B cell (primary cell): ENCODE measurements at regions not wholly inside any gene's neighbourhood (a gene's known extent, or its start where the extent isn't known, plus 50 kb on each side); places are given as distances from the start of the nearest gene placed in this dataset.

Experiments used
- ATAC-seq: fragments of 200-7000 bp; cut with Tn5 transposase; one replicate; pipeline ENCODE4 v1.10.0; 2021; ENCODE audit warnings: low read depth, mild to moderate bottlenecking, moderate number of reproducible peaks, moderate library complexity
- CTCF ChIA-PET: fragments of 350-600 bp; sonication (Branson Sonifier 250); formaldehyde crosslinking; loops from one replicate; lab custom pipeline; 2021; ENCODE audit warnings: antibody characterized with exemption, inconsistent platforms; lab: Charles Lee
- POLR2A ChIA-PET: fragments of 350-600 bp; sonication (Branson Sonifier 250); formaldehyde crosslinking; loops from one replicate; lab custom pipeline; 2021; ENCODE audit warnings: antibody characterized with exemption; lab: Charles Lee
- DNase-seq: peaks from one replicate; pipeline ENCODE4 v3.0.0; 2013
- H2AFZ ChIP-seq: 2 replicates; pipeline ENCODE4 v1.6.1; 2012; ENCODE audit warnings: mild to moderate bottlenecking, low read depth, low read length; ENCODE audit not compliant: insufficient read depth, poor library complexity, severe bottlenecking
- H3K27ac ChIP-seq, 2 donors: 1 replicate in 1 of 2; 2 replicates in 1 of 2; pipeline ENCODE4 v1.5.1; 2012 to 2013; ENCODE audit warnings: low read length in 2 of 2, mild to moderate bottlenecking in 2 of 2, moderate library complexity in 1 of 2
- H3K27me3 ChIP-seq, 4 experiments: fragments of 200-600 bp in 1 of 4; sonication (generic) in 1 of 4; replicated peaks in 1 of 4; 1 replicate in 2 of 4; 2 replicates in 2 of 4; pipeline versions ENCODE4 v1.6.1 to v1.7.0; 2013 to 2016; ENCODE audit warnings: low read length in 3 of 4, mild to moderate bottlenecking in 2 of 4, mixed read lengths in 1 of 4, moderate library complexity in 1 of 4; ENCODE audit not compliant: insufficient read depth in 4 of 4, control insufficient read depth in 3 of 4; ENCODE audit errors: control extremely low read depth in 1 of 4
- H3K36me3 ChIP-seq, 2 experiments: replicated peaks in 1 of 2; 1 replicate in 1 of 2; 2 replicates in 1 of 2; pipeline versions ENCODE4 v1.6.1 to v1.7.1; 2013; ENCODE audit warnings: low read length in 1 of 2; ENCODE audit not compliant: insufficient read depth in 2 of 2, control insufficient read depth in 1 of 2; ENCODE audit errors: control extremely low read depth in 1 of 2, extremely low read depth in 1 of 2
- H3K4me1 ChIP-seq, 2 donors: fragments of 200-600 bp in 1 of 2; sonication (generic) in 1 of 2; 1 replicate in 1 of 2; 2 replicates in 1 of 2; pipeline versions ENCODE4 v1.5.1 to v1.6.1; 2013 to 2017; ENCODE audit warnings: low read length in 2 of 2; ENCODE audit not compliant: control insufficient read depth in 2 of 2, insufficient read depth in 2 of 2
- H3K4me2 ChIP-seq: replicated peaks from 2 replicates; pipeline ENCODE3; 2012; ENCODE audit warnings: mild to moderate bottlenecking, low read depth, low read length; ENCODE audit not compliant: poor library complexity, severe bottlenecking
- H3K4me3 ChIP-seq, 5 experiments: fragments of 200-600 bp in 1 of 5; sonication (generic) in 1 of 5; 1 replicate in 3 of 5; 2 replicates in 2 of 5; pipeline versions ENCODE4 v1.5.1 to v1.7.0; 2011 to 2016; ENCODE audit warnings: low read length in 4 of 5, mild to moderate bottlenecking in 4 of 5, low read depth in 2 of 5, control low read depth in 1 of 5, moderate library complexity in 1 of 5; ENCODE audit not compliant: insufficient read depth in 1 of 5; ENCODE audit errors: control extremely low read depth in 1 of 5, extremely low read depth in 1 of 5
- H3K79me2 ChIP-seq: fragments of 200-600 bp; sonication (generic); one replicate; pipeline ENCODE4 v1.6.0; 2016; ENCODE audit warnings: low read length; ENCODE audit not compliant: control insufficient read depth, insufficient read depth
- H3K9ac ChIP-seq: fragments of 200-600 bp; sonication (generic); 2 replicates; pipeline ENCODE4 v1.6.1; 2017; ENCODE audit warnings: mild to moderate bottlenecking, low read length, moderate library complexity
- H3K9me3 ChIP-seq, 3 donors: one replicate each; pipeline versions ENCODE4 v1.6.1 to v1.7.1; 2013; ENCODE audit warnings: low read length in 2 of 3; ENCODE audit not compliant: control insufficient read depth in 2 of 3, insufficient read depth in 1 of 3; ENCODE audit errors: control extremely low read depth in 1 of 3
- H4K20me1 ChIP-seq: 2 replicates; pipeline ENCODE4 v1.6.0; 2012; ENCODE audit warnings: mild to moderate bottlenecking, low read length; ENCODE audit not compliant: insufficient read depth, control insufficient read depth, poor library complexity, severe bottlenecking
- H3K27ac Mint-ChIP-seq: one replicate; pipeline ENCODE4 v1.8.0; 2021; ENCODE audit warnings: mixed read lengths
- H3K27me3 Mint-ChIP-seq: one replicate; pipeline ENCODE4 v1.8.0; 2021; ENCODE audit warnings: mixed read lengths
- H3K4me1 Mint-ChIP-seq: one replicate; pipeline ENCODE4 v1.8.0; 2021; ENCODE audit warnings: mixed read lengths
- H3K4me3 Mint-ChIP-seq: one replicate; pipeline ENCODE4 v1.8.0; 2021; ENCODE audit warnings: mixed read lengths
- H3K9me3 Mint-ChIP-seq: one replicate; pipeline ENCODE4 v1.8.0; 2022; ENCODE audit warnings: mixed read lengths; ENCODE audit not compliant: insufficient read depth
- CTCF ChIP-seq: fragments of 200-600 bp; IDR thresholded peaks from one replicate; pipeline ENCODE4 v1.8.0; 2022; ENCODE audit warnings: antibody characterized with exemption, mild to moderate bottlenecking
- EZH2 ChIP-seq: IDR thresholded peaks from 2 replicates; pipeline ENCODE4 v1.6.1; 2012; ENCODE audit warnings: borderline replicate concordance, low read depth, mild to moderate bottlenecking, moderate library complexity, low read length; ENCODE audit not compliant: insufficient read depth, poor library complexity, severe bottlenecking
- WGBS: methylation state at CpG from one replicate; pipeline ENCODE4 v1.1.5; 2013; ENCODE audit warnings: missing lambda C conversion rate; ENCODE audit not compliant: insufficient coverage; 5-methylcytosine and 5-hydroxymethylcytosine counted together
- intact Hi-C: fragments of 100-400 bp; cut with micrococcal nuclease; formaldehyde crosslinking; loops from one replicate; pipeline ENCODE4 v1.10.0; 2022

- DNase-seq (no peak), ATAC-seq (no peak)
- H3K27ac ChIP-seq: no peak overlapping the region
- no peaks in the 10 kb centered on the region for H3K4me1 ChIP-seq
- H3K4me3 Mint-ChIP-seq: no peak overlapping the region
- no peaks in the 10 kb centered on the region for H3K36me3 ChIP-seq
- H3K79me2 ChIP-seq: no peaks in the 10 kb centered on the region
- intact Hi-C loops: no loop called here
- no peaks in the 10 kb centered on the region for H3K27me3 ChIP-seq
- peaks cover 3% of the 10 kb centered on the region for H3K4me1 Mint-ChIP-seq
- no peaks in the 10 kb centered on the region for H3K9me3 Mint-ChIP-seq
- no peak overlapping the region for H3K9ac ChIP-seq
- H3K27me3 Mint-ChIP-seq: no peaks in the 10 kb centered on the region
- H3K4me3 ChIP-seq: no peak overlapping the region
- TF ChIP-seq CTCF: no peak
- no peak for TF ChIP-seq EZH2
- WGBS: 82% methylated on average over 1 of the region's 5 CpGs
- ChIA-PET POLR2A (no interaction called here), CTCF (no interaction called here)
- H3K9me3 ChIP-seq: no peaks in the 10 kb centered on the region
- no peaks in the 10 kb centered on the region for H4K20me1 ChIP-seq
- no peak overlapping the region for H2AFZ ChIP-seq
- no peak overlapping the region for H3K27ac Mint-ChIP-seq
- no peak overlapping the region for H3K4me2 ChIP-seq
Measured at GRCh38 chr3:99509224-99509623, 129.2 kb upstream of the COL8A1 start.

GRCh38 chr3:99508191-99508590 lies 130.2 kb upstream of the COL8A1 start:
- no peaks in the 10 kb centered on the region for H3K79me2 ChIP-seq
- intact Hi-C loops: no loop called here
- TF ChIP-seq EZH2 (no peak), CTCF (no peak)
- H3K27me3 ChIP-seq: no peaks in the 10 kb centered on the region
- H3K4me3 ChIP-seq: no peak overlapping the region
- Mint-ChIP-seq H3K27me3 (no peaks in the 10 kb centered on the region), H3K4me3 (no peak overlapping the region), H3K4me1 (peaks cover 3% of the 10 kb centered on the region), H3K9me3 (no peaks in the 10 kb centered on the region), H3K27ac (no peak overlapping the region)
- CTCF ChIA-PET: no interaction called here
- POLR2A ChIA-PET: no interaction called here
- H4K20me1 ChIP-seq: no peaks in the 10 kb centered on the region
- H3K4me1 ChIP-seq: no peaks in the 10 kb centered on the region
- DNase-seq (no peak), ATAC-seq (no peak)
- no peak overlapping the region for H3K27ac ChIP-seq
- no peak overlapping the region for H3K4me2 ChIP-seq
- H3K9me3 ChIP-seq: no peaks in the 10 kb centered on the region
- no peak overlapping the region for H3K9ac ChIP-seq
- H2AFZ ChIP-seq: no peak overlapping the region
- H3K36me3 ChIP-seq: no peaks in the 10 kb centered on the region
